Skeletal muscle tissue (tissue), 3 donors: ENCODE measurements at regions not wholly inside any gene's neighbourhood (a gene's known extent, or its start where the extent isn't known, plus 50 kb on each side); places are given as distances from the start of the nearest gene placed in this dataset.

Experiments used
- H3K27ac ChIP-seq: one replicate; pipeline ENCODE4 v1.7.0; 2013; ENCODE audit warnings: mild to moderate bottlenecking, low read depth, low read length, inconsistent platforms
- H3K27me3 ChIP-seq, 3 donors: one replicate each; pipeline ENCODE4 v1.7.0; 2013; ENCODE audit warnings: low read length in 3 of 3; ENCODE audit not compliant: control insufficient read depth in 3 of 3, insufficient read depth in 3 of 3
- H3K36me3 ChIP-seq, 3 donors: one replicate each; pipeline ENCODE4 v1.7.0; 2013; ENCODE audit warnings: low read length in 3 of 3; ENCODE audit not compliant: control insufficient read depth in 3 of 3, insufficient read depth in 3 of 3
- H3K4me1 ChIP-seq, 3 donors: one replicate each; pipeline ENCODE4 v1.7.0; 2013; ENCODE audit warnings: low read length in 3 of 3, mild to moderate bottlenecking in 3 of 3; ENCODE audit not compliant: control insufficient read depth in 3 of 3, insufficient read depth in 3 of 3
- H3K4me3 ChIP-seq, 3 donors: one replicate each; pipeline ENCODE4 v1.7.0; 2013; ENCODE audit warnings: low read length in 3 of 3
- H3K9ac ChIP-seq, 3 donors: one replicate each; pipeline ENCODE4 v1.7.0; 2013; ENCODE audit warnings: low read length in 3 of 3, mild to moderate bottlenecking in 3 of 3, moderate library complexity in 2 of 3, low read depth in 1 of 3
- H3K9me3 ChIP-seq, 3 donors: one replicate each; pipeline ENCODE4 v1.7.0; 2013; ENCODE audit warnings: low read length in 3 of 3; ENCODE audit not compliant: control insufficient read depth in 3 of 3
- donor health status: Osteomylitis.

DNA sequence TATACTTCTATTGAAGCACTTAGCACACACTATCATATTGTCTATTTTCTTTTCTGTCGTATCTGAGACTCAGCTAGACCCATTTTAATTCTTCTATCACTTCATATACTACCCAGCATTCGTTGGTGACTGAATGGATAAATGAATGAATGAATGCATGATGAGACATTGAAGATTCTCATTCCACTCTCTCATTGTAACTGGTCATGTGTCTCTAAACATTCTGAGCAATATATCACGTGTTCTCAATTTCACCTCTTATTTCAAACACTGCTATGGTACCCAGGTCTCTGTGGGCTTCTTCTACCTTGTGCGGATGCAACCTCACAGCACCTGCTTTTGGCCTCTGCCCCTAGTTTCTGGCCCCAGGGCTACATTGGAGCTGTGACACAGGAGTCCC, 65.2 kb upstream of the USPL1 start:
- Histone ChIP-seq H3K4me3 (no peak overlapping the region), H3K27me3 (no peaks in the 10 kb centered on the region), H3K27ac (no peak overlapping the region), H3K4me1 (no peaks in the 10 kb centered on the region), H3K9me3 (no peaks in the 10 kb centered on the region), H3K9ac (no peak overlapping the region), H3K36me3 (no peaks in the 10 kb centered on the region)

DNA sequence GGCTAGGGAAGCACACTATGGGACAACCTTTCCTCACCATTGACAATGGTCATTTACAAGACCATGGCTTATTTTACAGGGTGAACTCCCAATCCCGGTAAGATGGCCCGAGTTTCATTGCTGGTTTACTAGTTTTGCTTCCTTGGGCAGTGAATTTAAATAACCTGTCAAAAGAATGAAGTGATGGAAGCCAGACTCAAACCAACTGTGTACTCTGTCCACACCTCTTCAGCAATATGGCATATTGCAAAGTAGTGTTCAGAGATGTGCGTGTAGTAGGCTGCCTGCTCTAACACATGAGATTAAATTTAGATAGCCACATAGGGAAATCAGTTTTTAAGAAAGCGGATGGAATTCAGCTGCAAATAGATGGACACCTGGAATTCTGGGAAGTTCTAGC, 58.4 kb upstream of the USPL1 start:
- Histone ChIP-seq H3K27ac (no peak overlapping the region), H3K27me3 (no peaks in the 10 kb centered on the region), H3K9ac (no peak overlapping the region), H3K36me3 (no peaks in the 10 kb centered on the region), H3K4me1 (no peaks in the 10 kb centered on the region), H3K9me3 (no peaks in the 10 kb centered on the region), H3K4me3 (no peak overlapping the region)

DNA sequence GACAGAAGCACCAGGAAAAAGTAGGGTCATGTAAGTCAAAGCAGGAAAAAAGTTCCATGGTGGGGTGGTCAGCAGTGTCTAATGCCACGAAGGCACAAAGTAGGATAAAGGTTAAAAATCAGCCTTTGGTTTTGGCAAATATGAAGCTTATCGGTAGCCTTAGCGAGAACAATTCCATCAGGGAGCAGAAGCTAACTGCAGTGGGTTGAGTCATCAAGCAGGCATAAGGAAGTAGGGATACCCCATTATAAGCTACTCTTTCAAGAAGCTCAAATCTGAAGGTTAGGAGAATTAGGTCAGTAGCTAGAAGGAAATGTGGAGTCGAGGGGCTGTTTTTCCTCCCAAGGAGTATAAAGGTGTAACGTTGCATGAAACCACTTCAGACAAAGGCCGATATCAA, 57.5 kb upstream of the USPL1 start:
- Histone ChIP-seq H3K27ac (no peak overlapping the region), H3K4me3 (no peak overlapping the region), H3K36me3 (no peaks in the 10 kb centered on the region), H3K4me1 (no peaks in the 10 kb centered on the region), H3K9ac (no peak overlapping the region), H3K9me3 (no peaks in the 10 kb centered on the region), H3K27me3 (no peaks in the 10 kb centered on the region)

DNA sequence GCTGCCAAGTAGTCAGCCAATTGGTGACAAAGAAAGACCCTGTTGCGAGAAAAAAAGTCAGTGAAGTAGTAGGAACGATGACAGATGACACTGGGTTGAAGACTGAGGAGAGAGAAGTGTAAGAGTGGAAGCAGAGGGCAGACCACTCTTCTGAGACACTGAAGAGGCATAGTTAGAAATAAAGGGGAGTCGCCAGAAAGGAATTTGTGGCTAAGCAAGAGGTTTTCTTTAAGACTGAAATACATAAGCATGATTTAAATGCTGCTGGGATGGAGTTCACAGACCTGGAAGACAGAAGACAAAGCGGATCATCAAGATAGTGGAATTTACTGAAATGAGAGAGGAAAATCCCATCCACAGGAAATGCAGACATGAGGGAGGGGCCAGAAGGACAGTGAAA, 56.2 kb upstream of the USPL1 start:
- no peaks in the 10 kb centered on the region for H3K9me3 ChIP-seq
- no peak overlapping the region for H3K27ac ChIP-seq
- H3K9ac ChIP-seq: no peak overlapping the region
- no peak overlapping the region for H3K4me3 ChIP-seq
- no peaks in the 10 kb centered on the region for H3K36me3 ChIP-seq
- no peaks in the 10 kb centered on the region for H3K27me3 ChIP-seq
- no peaks in the 10 kb centered on the region for H3K4me1 ChIP-seq

DNA sequence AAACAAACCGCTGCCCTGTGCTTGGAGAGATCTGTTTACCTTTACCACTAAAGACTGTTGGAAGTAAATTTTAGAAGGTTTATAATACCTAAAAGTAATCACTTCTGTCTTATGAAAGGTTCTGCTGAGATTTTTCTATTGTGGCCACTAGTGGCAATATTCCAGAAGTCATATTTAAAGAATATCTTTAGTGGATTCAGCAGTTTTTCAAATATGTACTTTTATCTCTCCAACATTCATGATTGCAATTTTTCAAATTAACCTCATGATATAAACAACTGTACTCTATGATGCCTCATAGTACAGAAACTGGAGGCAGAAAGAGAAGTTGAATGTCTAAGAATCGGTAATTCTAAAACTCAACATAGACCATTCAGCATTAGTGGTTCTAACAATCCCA, 53.2 kb upstream of the USPL1 start:
- Histone ChIP-seq H3K4me1 (no peaks in the 10 kb centered on the region), H3K4me3 (no peak overlapping the region), H3K9me3 (no peaks in the 10 kb centered on the region), H3K9ac (no peak overlapping the region), H3K27ac (no peak overlapping the region), H3K36me3 (no peaks in the 10 kb centered on the region), H3K27me3 (no peaks in the 10 kb centered on the region)

DNA sequence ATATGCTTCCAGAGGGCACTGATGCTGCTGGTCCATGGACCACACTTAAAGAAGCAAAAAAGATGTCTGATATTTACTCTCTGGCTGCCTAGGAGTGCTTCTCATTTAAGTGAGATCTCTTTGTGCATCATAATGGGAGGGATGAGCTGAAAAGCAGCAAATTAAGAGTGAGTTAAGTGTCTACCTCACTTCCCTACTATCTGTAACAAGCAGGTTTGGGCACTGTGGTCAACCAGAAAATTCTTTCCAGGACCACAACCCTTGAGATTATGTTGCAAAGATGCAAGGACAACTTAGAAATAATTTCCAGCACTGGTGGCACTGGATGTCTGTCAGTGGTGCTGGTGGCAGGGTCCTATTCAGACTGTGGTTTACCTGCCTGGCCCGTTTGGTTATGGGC, 52.1 kb upstream of the USPL1 start:
- H3K4me1 ChIP-seq: no peaks in the 10 kb centered on the region
- H3K4me3 ChIP-seq: no peak overlapping the region
- H3K27ac ChIP-seq: no peak overlapping the region
- no peak overlapping the region for H3K9ac ChIP-seq
- H3K36me3 ChIP-seq: no peaks in the 10 kb centered on the region
- H3K9me3 ChIP-seq: no peaks in the 10 kb centered on the region
- H3K27me3 ChIP-seq: no peaks in the 10 kb centered on the region

DNA sequence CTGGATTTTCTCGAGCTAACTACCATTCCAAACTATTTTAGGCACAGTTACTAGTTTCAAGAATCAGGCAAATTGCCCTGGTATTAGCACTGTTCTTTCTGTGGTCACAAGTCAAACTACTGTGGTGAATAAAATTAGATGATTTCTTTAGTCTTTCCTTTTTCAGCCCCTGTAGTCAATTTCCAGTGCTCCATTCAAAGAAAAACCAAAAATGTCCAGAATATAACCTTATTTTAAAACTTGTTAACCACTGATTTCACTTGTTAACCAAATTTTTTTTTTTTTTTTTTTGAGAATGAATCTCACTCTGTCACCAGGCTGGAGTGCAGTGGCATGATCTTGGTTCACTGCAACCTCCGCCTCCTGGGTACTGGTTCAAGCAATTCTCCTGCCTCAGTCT, 50.6 kb upstream of the USPL1 start:
- no peaks in the 10 kb centered on the region for H3K9me3 ChIP-seq
- no peak overlapping the region for H3K27ac ChIP-seq

More for the DNA sequence above, 50.6 kb upstream of the USPL1 start:
- H3K4me3 ChIP-seq: no peak overlapping the region
- no peaks in the 10 kb centered on the region for H3K27me3 ChIP-seq
- H3K9ac ChIP-seq: no peak overlapping the region
- H3K4me1 ChIP-seq: peaks cover 0 to 2% (median 0%) of the 10 kb centered on the region in 3 donors
- H3K36me3 ChIP-seq: no peaks in the 10 kb centered on the region
